ENCODE measurements at regions not wholly inside any gene's neighbourhood (a gene's known extent, or its start where the extent isn't known, plus 50 kb on each side); places are given as distances from the start of the nearest gene placed in this dataset.

- H3K36me3 ChIP-seq, result no peaks in the 10 kb centered on the region
- no peaks in the 10 kb centered on the region for H3K27me3 ChIP-seq
- H3K9me3 ChIP-seq, result no peaks in the 10 kb centered on the region
- no peak overlapping the region for H3K4me3 ChIP-seq
- TF ChIP-seq CTCF (IDR thresholded peaks at IDR 0.05), result peak in 1 of 3 experiments; percentile 42
- no peaks in the 10 kb centered on the region for H3K4me1 ChIP-seq
- DNase-seq (ENCODE audit: low spot score in 2 of 2), result no peak
- no peak overlapping the region for H3K27ac ChIP-seq
- intact Hi-C loops (cut with DNase I), result no loop called here
Observed at GRCh38 chr6:23446469-23446967, 679.5 kb upstream of the NRSN1 start.

GRCh38 chr6:23447731-23448130, 678.3 kb upstream of the NRSN1 start:
- no peaks in the 10 kb centered on the region for H3K9me3 ChIP-seq
- H3K4me1 ChIP-seq, result no peaks in the 10 kb centered on the region
- H3K36me3 ChIP-seq, result no peaks in the 10 kb centered on the region
- intact Hi-C loops (cut with DNase I), result no loop called here
- TF ChIP-seq CTCF (IDR thresholded peaks at IDR 0.05), result no peak
- H3K27ac ChIP-seq, result no peak overlapping the region
- H3K4me3 ChIP-seq, result no peak overlapping the region
- DNase-seq (ENCODE audit: low spot score in 2 of 2), result no peak
- no peaks in the 10 kb centered on the region for H3K27me3 ChIP-seq

- Histone ChIP-seq H3K27me3 (no peaks in the 10 kb centered on the region), H3K4me1 (no peaks in the 10 kb centered on the region), H3K4me3 (no peak overlapping the region), H3K36me3 (no peaks in the 10 kb centered on the region), H3K9me3 (no peaks in the 10 kb centered on the region), H3K27ac (no peak overlapping the region)
- TF ChIP-seq CTCF (IDR thresholded peaks at IDR 0.05), result no peak
- DNase-seq (ENCODE audit: low spot score in 2 of 2), result no peak
- intact Hi-C loops (cut with DNase I), result no loop called here
Observed at GRCh38 chr6:23448281-23448680, 677.7 kb upstream of the NRSN1 start.

- no peak overlapping the region for H3K27ac ChIP-seq
- no peaks in the 10 kb centered on the region for H3K4me1 ChIP-seq
- H3K36me3 ChIP-seq, result no peaks in the 10 kb centered on the region
- no peak for TF ChIP-seq CTCF (IDR thresholded peaks at IDR 0.05)
- intact Hi-C loops (cut with DNase I), result no loop called here
- no peak overlapping the region for H3K4me3 ChIP-seq
- H3K27me3 ChIP-seq, result no peaks in the 10 kb centered on the region
- H3K9me3 ChIP-seq, result no peaks in the 10 kb centered on the region
- no peak for DNase-seq (ENCODE audit: low spot score in 2 of 2)
Observed at GRCh38 chr6:23454080-23454976, 671.7 kb upstream of the NRSN1 start.

GRCh38 chr6:23455754-23456153, 670.3 kb upstream of the NRSN1 start:
- Histone ChIP-seq H3K4me1 (no peaks in the 10 kb centered on the region), H3K27ac (no peak overlapping the region), H3K9me3 (no peaks in the 10 kb centered on the region), H3K27me3 (no peaks in the 10 kb centered on the region), H3K36me3 (no peaks in the 10 kb centered on the region), H3K4me3 (no peak overlapping the region)
- TF ChIP-seq CTCF (IDR thresholded peaks at IDR 0.05), result no peak
- no peak for DNase-seq (ENCODE audit: low spot score in 2 of 2)
- intact Hi-C loops (cut with DNase I), result no loop called here
